ENCODE measurements at regions not wholly inside any gene's neighbourhood (a gene's known extent, or its start where the extent isn't known, plus 50 kb on each side); places are given as distances from the start of the nearest gene placed in this dataset.

GRCh38 chr13:107223867-107224266 lies 655.9 kb upstream of the ARGLU1 start:
- Histone ChIP-seq H3K27me3 (ENCODE audit: control insufficient read depth, insufficient read depth, low read length) (no peaks in the 10 kb centered on the region), H3K4me3 (ENCODE audit: low read depth, low read length) (no peak overlapping the region), H3K36me3 (ENCODE audit: control insufficient read depth, insufficient read depth, low read length) (no peaks in the 10 kb centered on the region)
- no peak for TF ChIP-seq CTCF (IDR thresholded peaks at IDR 0.05; ENCODE audit: insufficient read depth, low read depth, low read length)
- no peak for DNase-seq (ENCODE audit: low read depth)
- ChIA-PET CTCF (no interaction called here), POLR2A (no interaction called here)

GRCh38 chr13:107222597-107222996 lies 654.7 kb upstream of the ARGLU1 start:
- Histone ChIP-seq H3K4me3 (ENCODE audit: low read depth, low read length) (no peak overlapping the region), H3K27me3 (ENCODE audit: control insufficient read depth, insufficient read depth, low read length) (no peaks in the 10 kb centered on the region), H3K36me3 (ENCODE audit: control insufficient read depth, insufficient read depth, low read length) (no peaks in the 10 kb centered on the region)
- DNase-seq (ENCODE audit: low read depth), result no peak
- ChIA-PET CTCF (interaction anchor here (1.2 kb wide), 1 partner anchor 18 kb away, joined by 4 read pairs; no protein-coding TSS in a partner anchor), POLR2A (no interaction called here)
- no peak for TF ChIP-seq CTCF (IDR thresholded peaks at IDR 0.05; ENCODE audit: insufficient read depth, low read depth, low read length)

GRCh38 chr13:107220245-107220644 lies 652.3 kb upstream of the ARGLU1 start:
- Histone ChIP-seq H3K27me3 (ENCODE audit: control insufficient read depth, insufficient read depth, low read length) (no peaks in the 10 kb centered on the region), H3K36me3 (ENCODE audit: control insufficient read depth, insufficient read depth, low read length) (no peaks in the 10 kb centered on the region), H3K4me3 (ENCODE audit: low read depth, low read length) (no peak overlapping the region)
- POLR2A ChIA-PET, result no interaction called here
- CTCF ChIA-PET, result interaction anchor here (2.1 kb wide), 1 partner anchor 9 kb away, joined by 11 read pairs; no protein-coding TSS in a partner anchor
- no peak for TF ChIP-seq CTCF (IDR thresholded peaks at IDR 0.05; ENCODE audit: insufficient read depth, low read depth, low read length)
- DNase-seq (ENCODE audit: low read depth), result no peak

- H3K27me3 ChIP-seq (ENCODE audit: control insufficient read depth, insufficient read depth, low read length), result no peaks in the 10 kb centered on the region
- ChIA-PET CTCF (interaction anchor here (2.3 kb wide), 2 partner anchors 13 to 938 kb away, joined by 7 to 9 read pairs; no protein-coding TSS in a partner anchor), POLR2A (no interaction called here)
- H3K4me3 ChIP-seq (ENCODE audit: low read depth, low read length), result no peak overlapping the region
- TF ChIP-seq CTCF (IDR thresholded peaks at IDR 0.05; ENCODE audit: insufficient read depth, low read depth, low read length), result no peak
- H3K36me3 ChIP-seq (ENCODE audit: control insufficient read depth, insufficient read depth, low read length), result no peaks in the 10 kb centered on the region
- DNase-seq (ENCODE audit: low read depth), result no peak
These were observed 649.3 kb upstream of the ARGLU1 start for GRCh38 chr13:107217251-107217650.

- CTCF ChIA-PET, result interaction anchor here (1.5 to 2.3 kb wide), 3 partner anchors 12 to 941 kb away, joined by 3 to 9 read pairs (median 7); no protein-coding TSS in a partner anchor
- no peaks in the 10 kb centered on the region for H3K27me3 ChIP-seq (ENCODE audit: control insufficient read depth, insufficient read depth, low read length)
- H3K36me3 ChIP-seq (ENCODE audit: control insufficient read depth, insufficient read depth, low read length), result no peaks in the 10 kb centered on the region
- POLR2A ChIA-PET, result no interaction called here
- no peak for DNase-seq (ENCODE audit: low read depth)
- no peak for TF ChIP-seq CTCF (IDR thresholded peaks at IDR 0.05; ENCODE audit: insufficient read depth, low read depth, low read length)
- no peak overlapping the region for H3K4me3 ChIP-seq (ENCODE audit: low read depth, low read length)
These were observed 648.3 kb upstream of the ARGLU1 start for GRCh38 chr13:107216046-107216755.

Data from BJ (cell line).